ENCODE measurements at regions not wholly inside any gene's neighbourhood (a gene's known extent, or its start where the extent isn't known, plus 50 kb on each side); places are given as distances from the start of the nearest gene placed in this dataset.
A peak's percentile ranks its signal among the peaks of the same experiment; 100 is the strongest.

GRCh38 chr13:109389456-109389855 lies 396.9 kb downstream of the IRS2 start:
- no peak for DNase-seq (ENCODE audit: low spot score)
- Histone ChIP-seq H2BK12ac (ENCODE audit: low read length) (no peak overlapping the region), H3K4ac (ENCODE audit: low read length) (no peak overlapping the region), H2AFZ (ENCODE audit: low read length) (peak overlapping the region; percentile 23), H3K4me1 (ENCODE audit: control insufficient read depth in 2 of 2, insufficient read depth in 1 of 2, low read depth in 1 of 2, low read length in 2 of 2) (peaks cover 0 to 8% of the 10 kb centered on the region in 2 donors), H2AK5ac (ENCODE audit: low read depth, low read length) (no peak overlapping the region), H4K91ac (ENCODE audit: low read depth, low read length, poor library complexity) (no peak overlapping the region), H2BK120ac (ENCODE audit: low read depth, low read length) (no peak overlapping the region), H3K4me2 (ENCODE audit: insufficient read depth, low read length, poor library complexity, severe bottlenecking) (no peak overlapping the region), H3K18ac (ENCODE audit: low read length) (no peak overlapping the region), H2BK15ac (ENCODE audit: low read length) (no peak overlapping the region), H3K36me3 (replicated peaks in 1 of 2; ENCODE audit: control insufficient read depth in 2 of 2, insufficient read depth in 2 of 2, low read length in 2 of 2) (no peaks in the 10 kb centered on the region), H3K27ac (replicated peaks; ENCODE audit: low read length) (no peak overlapping the region), H3K4me3 (ENCODE audit: low read length in 2 of 2) (no peak overlapping the region), H3K79me1 (ENCODE audit: low read depth, low read length) (peaks cover 2% of the 10 kb centered on the region), H3K14ac (ENCODE audit: low read length) (no peak overlapping the region), H3K23ac (ENCODE audit: low read depth, low read length, poor library complexity) (no peak overlapping the region), H3K9me3 (replicated peaks in 1 of 2; ENCODE audit: control insufficient read depth in 2 of 2, insufficient read depth in 1 of 2, low read depth in 1 of 2, low read length in 2 of 2) (no peaks in the 10 kb centered on the region), H3K9ac (ENCODE audit: low read depth, low read length, poor library complexity) (no peak overlapping the region), H4K8ac (ENCODE audit: low read depth, low read length) (no peak overlapping the region), H2BK5ac (ENCODE audit: low read length) (no peak overlapping the region), H3K27me3 (ENCODE audit: control insufficient read depth in 3 of 3, insufficient read depth in 3 of 3, low read depth in 1 of 3, low read length in 3 of 3) (no peaks in the 10 kb centered on the region)
- no CpG with 5 or more reads among the region's 5 CpGs for WGBS, 2 donors (ENCODE audit: extremely low coverage in 2 of 2, insufficient read length in 2 of 2, insufficient replicate concordance in 1 of 2)

- DNase-seq (ENCODE audit: low spot score), result no peak
- no peak overlapping the region for H2BK12ac ChIP-seq (ENCODE audit: low read length)
- no peaks in the 10 kb centered on the region for H3K27me3 ChIP-seq (ENCODE audit: control insufficient read depth in 3 of 3, insufficient read depth in 3 of 3, low read depth in 1 of 3, low read length in 3 of 3)
- H3K18ac ChIP-seq (ENCODE audit: low read length), result no peak overlapping the region
- peak overlapping the region; percentile 11 for H4K91ac ChIP-seq (ENCODE audit: low read depth, low read length, poor library complexity)
- no peak overlapping the region for H2BK120ac ChIP-seq (ENCODE audit: low read depth, low read length)
- H3K23ac ChIP-seq (ENCODE audit: low read depth, low read length, poor library complexity), result no peak overlapping the region
- no peak overlapping the region for H2AK5ac ChIP-seq (ENCODE audit: low read depth, low read length)
- H3K4ac ChIP-seq (ENCODE audit: low read length), result no peak overlapping the region
- no peak overlapping the region for H3K9ac ChIP-seq (ENCODE audit: low read depth, low read length, poor library complexity)
- H2BK15ac ChIP-seq (ENCODE audit: low read length), result no peak overlapping the region
- H3K4me3 ChIP-seq (ENCODE audit: low read length in 2 of 2), result no peak overlapping the region
- no peak overlapping the region for H2BK5ac ChIP-seq (ENCODE audit: low read length)
- H4K8ac ChIP-seq (ENCODE audit: low read depth, low read length), result no peak overlapping the region
- no peaks in the 10 kb centered on the region for H3K9me3 ChIP-seq (replicated peaks in 1 of 2; ENCODE audit: control insufficient read depth in 2 of 2, insufficient read depth in 1 of 2, low read depth in 1 of 2, low read length in 2 of 2)
- no CpG with 5 or more reads among the region's 7 CpGs for WGBS, 2 donors (ENCODE audit: extremely low coverage in 2 of 2, insufficient read length in 2 of 2, insufficient replicate concordance in 1 of 2)
- H2AFZ ChIP-seq (ENCODE audit: low read length), result no peak overlapping the region
- H3K4me2 ChIP-seq (ENCODE audit: insufficient read depth, low read length, poor library complexity, severe bottlenecking), result no peak overlapping the region
- no peak overlapping the region for H3K14ac ChIP-seq (ENCODE audit: low read length)
- peaks cover 0 to 8% of the 10 kb centered on the region in 2 donors for H3K4me1 ChIP-seq (ENCODE audit: control insufficient read depth in 2 of 2, insufficient read depth in 1 of 2, low read depth in 1 of 2, low read length in 2 of 2)
- H3K79me1 ChIP-seq (ENCODE audit: low read depth, low read length), result peaks cover 2% of the 10 kb centered on the region
- H3K36me3 ChIP-seq (replicated peaks in 1 of 2; ENCODE audit: control insufficient read depth in 2 of 2, insufficient read depth in 2 of 2, low read length in 2 of 2), result no peaks in the 10 kb centered on the region
- no peak overlapping the region for H3K27ac ChIP-seq (replicated peaks; ENCODE audit: low read length)
Measured at GRCh38 chr13:109387471-109387870, 398.9 kb downstream of the IRS2 start.

GRCh38 chr13:109385242-109385560 lies 401.2 kb downstream of the IRS2 start:
- Histone ChIP-seq H2AK5ac (ENCODE audit: low read depth, low read length) (peak overlapping the region; percentile 40), H2BK5ac (ENCODE audit: low read length) (no peak overlapping the region), H3K14ac (ENCODE audit: low read length) (no peak overlapping the region), H2BK15ac (ENCODE audit: low read length) (no peak overlapping the region), H3K18ac (ENCODE audit: low read length) (no peak overlapping the region), H2AFZ (ENCODE audit: low read length) (no peak overlapping the region), H3K23ac (ENCODE audit: low read depth, low read length, poor library complexity) (no peak overlapping the region), H3K27ac (replicated peaks; ENCODE audit: low read length) (no peak overlapping the region), H3K79me1 (ENCODE audit: low read depth, low read length) (peaks cover 2% of the 10 kb centered on the region), H4K8ac (ENCODE audit: low read depth, low read length) (no peak overlapping the region), H3K4me3 (ENCODE audit: low read length in 2 of 2) (no peak overlapping the region), H3K27me3 (ENCODE audit: control insufficient read depth in 3 of 3, insufficient read depth in 3 of 3, low read depth in 1 of 3, low read length in 3 of 3) (no peaks in the 10 kb centered on the region), H2BK120ac (ENCODE audit: low read depth, low read length) (no peak overlapping the region), H3K9ac (ENCODE audit: low read depth, low read length, poor library complexity) (no peak overlapping the region), H3K36me3 (replicated peaks in 1 of 2; ENCODE audit: control insufficient read depth in 2 of 2, insufficient read depth in 2 of 2, low read length in 2 of 2) (no peaks in the 10 kb centered on the region), H3K9me3 (replicated peaks in 1 of 2; ENCODE audit: control insufficient read depth in 2 of 2, insufficient read depth in 1 of 2, low read depth in 1 of 2, low read length in 2 of 2) (no peaks in the 10 kb centered on the region), H3K4me2 (ENCODE audit: insufficient read depth, low read length, poor library complexity, severe bottlenecking) (no peak overlapping the region), H4K91ac (ENCODE audit: low read depth, low read length, poor library complexity) (no peak overlapping the region), H3K4ac (ENCODE audit: low read length) (no peak overlapping the region), H3K4me1 (ENCODE audit: control insufficient read depth in 2 of 2, insufficient read depth in 1 of 2, low read depth in 1 of 2, low read length in 2 of 2) (peaks cover 0 to 10% of the 10 kb centered on the region in 2 donors), H2BK12ac (ENCODE audit: low read length) (no peak overlapping the region)
- no CpG with 5 or more reads among the region's 7 CpGs for WGBS, 2 donors (ENCODE audit: extremely low coverage in 2 of 2, insufficient read length in 2 of 2, insufficient replicate concordance in 1 of 2)
- no peak for DNase-seq (ENCODE audit: low spot score)

GRCh38 chr13:109384491-109385241 lies 401.7 kb downstream of the IRS2 start:
- Histone ChIP-seq H3K18ac (ENCODE audit: low read length) (no peak overlapping the region), H3K4me3 (ENCODE audit: low read length in 2 of 2) (no peak overlapping the region), H2AFZ (ENCODE audit: low read length) (no peak overlapping the region), H3K23ac (ENCODE audit: low read depth, low read length, poor library complexity) (no peak overlapping the region), H3K4me2 (ENCODE audit: insufficient read depth, low read length, poor library complexity, severe bottlenecking) (no peak overlapping the region), H3K14ac (ENCODE audit: low read length) (no peak overlapping the region), H3K4ac (ENCODE audit: low read length) (no peak overlapping the region), H2AK5ac (ENCODE audit: low read depth, low read length) (no peak overlapping the region), H3K4me1 (ENCODE audit: control insufficient read depth in 2 of 2, insufficient read depth in 1 of 2, low read depth in 1 of 2, low read length in 2 of 2) (peaks cover 0 to 10% of the 10 kb centered on the region in 2 donors), H3K79me1 (ENCODE audit: low read depth, low read length) (peaks cover 2% of the 10 kb centered on the region), H4K8ac (ENCODE audit: low read depth, low read length) (no peak overlapping the region), H2BK120ac (ENCODE audit: low read depth, low read length) (no peak overlapping the region), H3K9ac (ENCODE audit: low read depth, low read length, poor library complexity) (no peak overlapping the region), H4K91ac (ENCODE audit: low read depth, low read length, poor library complexity) (no peak overlapping the region), H2BK12ac (ENCODE audit: low read length) (no peak overlapping the region), H3K27me3 (ENCODE audit: control insufficient read depth in 3 of 3, insufficient read depth in 3 of 3, low read depth in 1 of 3, low read length in 3 of 3) (no peaks in the 10 kb centered on the region), H3K9me3 (replicated peaks in 1 of 2; ENCODE audit: control insufficient read depth in 2 of 2, insufficient read depth in 1 of 2, low read depth in 1 of 2, low read length in 2 of 2) (no peaks in the 10 kb centered on the region), H2BK15ac (ENCODE audit: low read length) (no peak overlapping the region), H2BK5ac (ENCODE audit: low read length) (no peak overlapping the region), H3K36me3 (replicated peaks in 1 of 2; ENCODE audit: control insufficient read depth in 2 of 2, insufficient read depth in 2 of 2, low read length in 2 of 2) (no peaks in the 10 kb centered on the region), H3K27ac (replicated peaks; ENCODE audit: low read length) (no peak overlapping the region)
- DNase-seq (ENCODE audit: low spot score), result no peak
- WGBS, 2 donors (ENCODE audit: extremely low coverage in 2 of 2, insufficient read length in 2 of 2, insufficient replicate concordance in 1 of 2), result no CpG with 5 or more reads among the region's 7 CpGs

Measured in neuronal stem cell (in vitro differentiated cells).